ENCODE measurements at regions not wholly inside any gene's neighbourhood (a gene's known extent, or its start where the extent isn't known, plus 50 kb on each side); places are given as distances from the start of the nearest gene placed in this dataset.

- TF ChIP-seq POLR2AphosphoS5 (IDR thresholded peaks at IDR 0.05; ENCODE audit: low read depth, low read length): no peak
Observed at GRCh38 chr12:131241517-131241916, 287.8 kb downstream of the ADGRD1 start.

DNA sequence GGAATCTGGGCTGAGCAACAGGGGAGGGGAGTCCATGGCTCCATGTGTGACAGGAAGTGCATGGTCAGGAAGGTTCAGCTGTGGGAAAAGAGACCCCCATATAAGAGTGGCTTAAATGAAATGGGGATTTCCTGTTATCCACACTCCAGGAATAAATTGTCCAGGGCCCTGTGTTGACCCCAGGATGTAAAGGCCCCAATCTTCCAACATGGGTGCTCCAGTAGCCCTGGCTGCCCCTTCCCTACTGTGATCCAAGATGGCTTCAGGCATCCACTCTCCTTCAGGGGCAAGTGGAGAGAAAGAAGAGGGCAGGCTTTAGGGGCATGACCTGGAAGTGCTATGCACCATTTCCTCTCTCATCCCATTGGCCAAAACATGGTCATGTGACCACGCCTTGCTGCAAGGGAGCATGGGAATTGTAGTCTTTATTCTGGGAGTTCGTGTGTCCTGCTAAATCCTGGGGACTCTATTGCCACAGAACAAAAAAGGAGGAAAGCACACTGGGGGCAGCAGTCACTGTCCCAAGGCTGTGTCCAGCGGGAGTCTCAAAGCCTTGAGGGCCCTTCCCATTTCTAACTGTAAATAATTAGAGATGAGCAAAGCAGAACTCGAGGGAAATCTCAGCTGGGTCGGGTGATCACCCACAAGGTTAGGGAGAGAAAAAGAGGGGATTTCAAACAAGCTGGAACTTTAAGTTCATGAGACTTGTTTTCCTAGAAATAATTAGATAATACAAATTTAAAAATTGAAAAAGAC, 289.2 kb downstream of the ADGRD1 start:
- TF ChIP-seq SIN3A (IDR thresholded peaks at IDR 0.05; ENCODE audit: borderline replicate concordance, insufficient read depth, low read length) (no peak), FOXP2 (optimal IDR thresholded peaks at IDR 0.05; ENCODE audit: borderline replicate concordance, extremely low read depth, extremely low read length, insufficient read depth) (no peak)

DNA sequence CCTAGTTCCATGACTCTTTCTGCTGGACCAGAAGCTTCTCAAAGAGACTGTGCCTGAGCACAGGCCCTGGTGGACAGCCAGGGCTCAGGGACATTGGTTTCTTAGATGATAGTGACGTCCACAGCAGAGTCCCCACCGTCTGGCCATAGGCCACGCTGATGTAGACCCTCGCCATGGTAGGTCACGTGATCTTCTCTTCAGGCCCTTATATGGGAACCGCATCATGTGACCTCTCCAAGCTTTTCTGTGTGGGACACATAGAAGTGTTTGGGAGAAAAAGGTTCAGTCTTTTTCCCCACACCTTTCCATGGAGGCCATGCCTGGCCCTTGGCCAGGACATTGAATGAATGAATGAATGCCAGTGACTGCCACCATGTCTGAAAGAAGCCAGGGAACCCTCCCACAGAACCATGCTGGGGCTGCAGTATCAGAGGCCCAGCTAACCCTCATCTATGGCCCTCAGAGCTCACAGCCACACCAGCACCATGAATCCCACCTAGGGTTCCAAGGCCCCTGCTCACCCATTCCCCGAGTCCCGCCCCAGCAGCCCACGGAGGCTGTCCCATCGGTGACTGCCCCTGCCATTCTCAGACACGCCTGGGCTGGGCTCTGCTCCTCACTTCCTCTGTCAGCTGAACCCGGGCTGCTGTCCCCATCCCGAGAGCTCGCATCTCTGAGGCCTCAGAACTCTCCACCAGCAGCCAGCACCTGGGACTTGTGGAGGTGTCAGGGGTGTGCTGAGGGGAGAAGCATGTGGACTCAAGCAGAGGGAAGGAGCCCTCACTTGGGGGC, 292.1 kb downstream of the ADGRD1 start:
- no peak for TF ChIP-seq POLR2AphosphoS5 (IDR thresholded peaks at IDR 0.05; ENCODE audit: low read depth, low read length)
- TF ChIP-seq SIN3A (IDR thresholded peaks at IDR 0.05; ENCODE audit: borderline replicate concordance, insufficient read depth, low read length): no peak
- TF ChIP-seq TAF1 (IDR thresholded peaks at IDR 0.05; ENCODE audit: borderline replicate concordance, insufficient read depth, low read length): no peak

- no peak for TF ChIP-seq TAF1 (IDR thresholded peaks at IDR 0.05; ENCODE audit: borderline replicate concordance, insufficient read depth, low read length)
- TF ChIP-seq SIN3A (IDR thresholded peaks at IDR 0.05; ENCODE audit: borderline replicate concordance, insufficient read depth, low read length): no peak
- TF ChIP-seq POLR2AphosphoS5 (IDR thresholded peaks at IDR 0.05; ENCODE audit: low read depth, low read length): no peak
- TF ChIP-seq FOXP2 (optimal IDR thresholded peaks at IDR 0.05; ENCODE audit: borderline replicate concordance, extremely low read depth, extremely low read length, insufficient read depth): no peak
- TF ChIP-seq REST (IDR thresholded peaks at IDR 0.05; ENCODE audit: insufficient read depth in 1 of 2, low read depth in 2 of 2, low read length in 2 of 2): no peak
Observed at GRCh38 chr12:131249246-131250027, 295.7 kb downstream of the ADGRD1 start.

DNA sequence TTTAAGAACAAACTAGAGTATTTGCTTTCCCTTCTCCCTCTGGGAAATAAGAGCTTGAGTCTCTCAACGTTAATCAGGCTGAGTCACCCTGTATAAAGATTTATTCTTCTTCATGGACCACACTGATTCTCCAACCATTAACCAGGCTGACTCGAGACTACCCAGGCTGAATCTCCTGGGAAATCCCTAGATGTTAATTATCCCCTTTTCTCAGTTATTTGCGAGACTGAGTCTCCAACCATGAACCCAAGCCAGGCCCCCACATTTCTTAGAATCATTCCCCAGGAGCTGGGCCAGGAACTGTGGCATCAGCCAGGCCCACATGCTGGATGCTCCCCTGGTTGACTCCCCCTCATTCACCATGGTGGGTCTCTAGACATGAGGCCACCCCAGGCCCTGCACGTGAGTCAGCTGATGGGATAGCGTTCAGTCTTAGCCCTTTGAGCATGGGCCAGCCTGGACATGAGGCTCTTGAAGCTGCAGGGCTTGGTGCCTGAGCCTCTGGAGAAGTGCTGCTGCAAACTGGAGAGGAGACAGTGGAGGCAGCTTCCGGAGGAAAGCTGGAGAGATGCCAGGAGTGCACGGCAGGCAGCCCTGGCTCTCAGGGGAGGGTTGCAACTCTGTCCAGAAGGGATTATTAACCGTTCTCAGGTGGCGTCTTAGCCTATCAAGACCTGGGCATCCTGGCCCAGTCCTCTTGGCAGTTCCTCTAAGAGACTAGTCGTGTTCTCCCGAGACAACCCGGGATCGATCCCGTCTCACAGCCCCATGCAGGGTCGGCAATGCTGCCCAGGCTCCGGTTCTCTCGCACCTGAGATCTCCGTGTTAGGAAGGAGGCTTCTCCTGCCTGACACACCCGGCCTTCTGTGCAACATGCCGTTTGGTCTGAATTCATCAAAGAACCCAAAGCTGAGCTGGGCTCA, 296.6 kb downstream of the ADGRD1 start:
- TF ChIP-seq SIN3A (IDR thresholded peaks at IDR 0.05; ENCODE audit: borderline replicate concordance, insufficient read depth, low read length) (no peak), POLR2AphosphoS5 (IDR thresholded peaks at IDR 0.05; ENCODE audit: low read depth, low read length) (no peak), REST (IDR thresholded peaks at IDR 0.05; ENCODE audit: insufficient read depth in 1 of 2, low read depth in 2 of 2, low read length in 2 of 2) (no peak), FOXP2 (optimal IDR thresholded peaks at IDR 0.05; ENCODE audit: borderline replicate concordance, extremely low read depth, extremely low read length, insufficient read depth) (no peak), TAF1 (IDR thresholded peaks at IDR 0.05; ENCODE audit: borderline replicate concordance, insufficient read depth, low read length) (no peak)

DNA sequence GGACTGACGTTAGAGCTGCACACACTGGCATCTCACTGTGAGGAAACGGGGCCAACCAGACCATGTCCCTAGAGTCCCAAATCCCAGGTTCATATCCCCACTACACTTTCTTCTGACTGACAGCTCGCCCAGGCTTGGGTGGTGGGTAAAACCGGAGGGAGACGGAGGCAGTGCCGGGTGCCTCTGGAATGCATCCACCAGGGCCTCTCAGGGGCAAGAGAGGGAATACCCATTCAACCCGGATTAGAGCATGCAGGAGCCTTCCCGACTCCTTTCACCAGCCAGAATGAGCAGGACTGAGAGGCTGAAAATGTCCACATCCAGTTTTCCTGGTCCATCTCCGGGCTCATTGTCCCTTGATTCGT, 297.2 kb downstream of the ADGRD1 start:
- no peak for TF ChIP-seq SIN3A (IDR thresholded peaks at IDR 0.05; ENCODE audit: borderline replicate concordance, insufficient read depth, low read length)
- no peak for TF ChIP-seq POLR2AphosphoS5 (IDR thresholded peaks at IDR 0.05; ENCODE audit: low read depth, low read length)
- no peak for TF ChIP-seq REST (IDR thresholded peaks at IDR 0.05; ENCODE audit: insufficient read depth in 1 of 2, low read depth in 2 of 2, low read length in 2 of 2)
- TF ChIP-seq FOXP2 (optimal IDR thresholded peaks at IDR 0.05; ENCODE audit: borderline replicate concordance, extremely low read depth, extremely low read length, insufficient read depth): no peak
- no peak for TF ChIP-seq TAF1 (IDR thresholded peaks at IDR 0.05; ENCODE audit: borderline replicate concordance, insufficient read depth, low read length)

All from PFSK-1 (cell line).